ENCODE measurements at regions not wholly inside any gene's neighbourhood (a gene's known extent, or its start where the extent isn't known, plus 50 kb on each side); places are given as distances from the start of the nearest gene placed in this dataset.

GRCh38 chr17:54745862-54746261 is 154.8 kb upstream of the TOM1L1 start:
- intact Hi-C loops (cut with DNase I), result no loop called here
- Histone ChIP-seq H3K36me3 (ENCODE audit: insufficient read depth in 1 of 2, low read depth in 1 of 2) (no peaks in the 10 kb centered on the region), H3K4me1 (no peaks in the 10 kb centered on the region), H3K27me3 (ENCODE audit: insufficient read depth in 3 of 3, low read length in 2 of 3) (peaks cover 0 to 1% (median 0%) of the 10 kb centered on the region in 3 donors), H3K9me3 (peaks cover 9% of the 10 kb centered on the region), H3K4me3 (no peak overlapping the region), H3K27ac (no peak overlapping the region)
- 70 to 79% (median 71%) methylated on average over 5 of the region's 5 CpGs for WGBS, 3 donors
- no peak for DNase-seq
- no peak for TF ChIP-seq CTCF (IDR thresholded peaks at IDR 0.05)
- no peak for ATAC-seq

- no peak for DNase-seq
- intact Hi-C loops (cut with DNase I), result no loop called here
- 24 to 31% (median 28%) methylated on average over 1 of the region's 1 CpG for WGBS, 3 donors
- H3K9me3 ChIP-seq, result peaks cover 9% of the 10 kb centered on the region
- peaks cover 0 to 1% (median 0%) of the 10 kb centered on the region in 3 donors for H3K27me3 ChIP-seq (ENCODE audit: insufficient read depth in 3 of 3, low read length in 2 of 3)
- H3K27ac ChIP-seq, result no peak overlapping the region
- TF ChIP-seq CTCF (IDR thresholded peaks at IDR 0.05), result no peak
- no peaks in the 10 kb centered on the region for H3K36me3 ChIP-seq (ENCODE audit: insufficient read depth in 1 of 2, low read depth in 1 of 2)
- ATAC-seq, result no peak
- H3K4me1 ChIP-seq, result no peaks in the 10 kb centered on the region
- no peak overlapping the region for H3K4me3 ChIP-seq
Measured at GRCh38 chr17:54749157-54749556, 151.5 kb upstream of the TOM1L1 start.

- no peak for TF ChIP-seq CTCF (IDR thresholded peaks at IDR 0.05)
Measured at GRCh38 chr17:54754560-54754959, 146.1 kb upstream of the TOM1L1 start.

GRCh38 chr17:54760836-54761235 is 139.8 kb upstream of the TOM1L1 start:
- Histone ChIP-seq H3K27ac (no peak overlapping the region), H3K9me3 (no peaks in the 10 kb centered on the region), H3K36me3 (ENCODE audit: insufficient read depth in 1 of 2, low read depth in 1 of 2) (no peaks in the 10 kb centered on the region), H3K27me3 (ENCODE audit: insufficient read depth in 3 of 3, low read length in 2 of 3) (no peaks in the 10 kb centered on the region), H3K4me3 (no peak overlapping the region), H3K4me1 (no peaks in the 10 kb centered on the region)
- intact Hi-C loops (cut with DNase I), result no loop called here
- DNase-seq, result no peak
- TF ChIP-seq CTCF (IDR thresholded peaks at IDR 0.05), result no peak
- no peak for ATAC-seq
- WGBS, 3 donors, result 40 to 49% (median 43%) methylated on average over 3 of the region's 3 CpGs

More at GRCh38 chr17:54754560-54754959, 146.1 kb upstream of the TOM1L1 start:
- Histone ChIP-seq H3K9me3 (no peaks in the 10 kb centered on the region), H3K27ac (no peak overlapping the region), H3K27me3 (ENCODE audit: insufficient read depth in 3 of 3, low read length in 2 of 3) (no peaks in the 10 kb centered on the region), H3K36me3 (ENCODE audit: insufficient read depth in 1 of 2, low read depth in 1 of 2) (no peaks in the 10 kb centered on the region), H3K4me3 (no peak overlapping the region), H3K4me1 (no peaks in the 10 kb centered on the region)
- intact Hi-C loops (cut with DNase I), result no loop called here
- WGBS, 3 donors, result 81 to 88% (median 86%) methylated on average over 15 of the region's 15 CpGs
- DNase-seq, result no peak
- ATAC-seq, result no peak

- Histone ChIP-seq H3K27ac (no peak overlapping the region), H3K4me1 (no peaks in the 10 kb centered on the region), H3K4me3 (no peak overlapping the region), H3K27me3 (ENCODE audit: insufficient read depth in 3 of 3, low read length in 2 of 3) (peaks cover 0 to 2% (median 0%) of the 10 kb centered on the region in 3 donors), H3K36me3 (ENCODE audit: insufficient read depth in 1 of 2, low read depth in 1 of 2) (no peaks in the 10 kb centered on the region), H3K9me3 (no peaks in the 10 kb centered on the region)
- DNase-seq (no peak), ATAC-seq (no peak)
- no peak for TF ChIP-seq CTCF (IDR thresholded peaks at IDR 0.05)
- 30 to 34% (median 31%) methylated on average over 2 of the region's 2 CpGs for WGBS, 3 donors
- intact Hi-C loops (cut with DNase I), result no loop called here
Measured at GRCh38 chr17:54770836-54771235, 129.8 kb upstream of the TOM1L1 start.

Measured in psoas muscle (tissue), 7 donors.